DMS53 (cell line): ENCODE measurements at regions not wholly inside any gene's neighbourhood (a gene's known extent, or its start where the extent isn't known, plus 50 kb on each side); places are given as distances from the start of the nearest gene placed in this dataset.

Source experiments
- DNase-seq: peaks from one replicate; lab custom pipeline; 2025; lab: John Stamatoyannopoulos, UW

- no peak for DNase-seq
Observed at GRCh38 chr9:119020284-119020683, 349.0 kb downstream of the BRINP1 start.

- no peak for DNase-seq
Observed at GRCh38 chr9:119020730-119021333, 348.4 kb downstream of the BRINP1 start.

- no peak for DNase-seq
Observed at GRCh38 chr9:119026120-119026519, 343.1 kb downstream of the BRINP1 start.

- DNase-seq: no peak
Observed at GRCh38 chr9:119027901-119028699, 341.1 kb downstream of the BRINP1 start.

- DNase-seq: no peak
Observed at GRCh38 chr9:119029886-119030285, 339.3 kb downstream of the BRINP1 start.

- no peak for DNase-seq
Observed at GRCh38 chr9:119033596-119033995, 335.6 kb downstream of the BRINP1 start.

- no peak for DNase-seq
Observed at GRCh38 chr9:119036969-119037368, 332.3 kb downstream of the BRINP1 start.

GRCh38 chr9:119043996-119044395 is 325.2 kb downstream of the BRINP1 start:
- DNase-seq: no peak

GRCh38 chr9:119044806-119045205 is 324.4 kb downstream of the BRINP1 start:
- DNase-seq: no peak

GRCh38 chr9:119047513-119048307 is 321.5 kb downstream of the BRINP1 start:
- no peak for DNase-seq

- peak; percentile 24 for DNase-seq
Observed at GRCh38 chr9:119050281-119050680, 319.0 kb downstream of the BRINP1 start.

- DNase-seq: no peak
Observed at GRCh38 chr9:119052339-119053030, 316.8 kb downstream of the BRINP1 start.

- DNase-seq: no peak
Observed at GRCh38 chr9:119053070-119053469, 316.2 kb downstream of the BRINP1 start.

GRCh38 chr9:119060629-119061385 is 308.4 kb downstream of the BRINP1 start:
- DNase-seq: no peak

- DNase-seq: peak; percentile 47
Observed at GRCh38 chr9:119071636-119072035, 297.6 kb downstream of the BRINP1 start.

GRCh38 chr9:119074017-119074416 is 295.2 kb downstream of the BRINP1 start:
- DNase-seq: no peak

- DNase-seq: peak; percentile 77
Observed at GRCh38 chr9:119078015-119078414, 291.2 kb downstream of the BRINP1 start.

GRCh38 chr9:119083673-119084072 is 285.6 kb downstream of the BRINP1 start:
- peak; percentile 5 for DNase-seq

- no peak for DNase-seq
Observed at GRCh38 chr9:119086590-119086989, 282.6 kb downstream of the BRINP1 start.

- DNase-seq: peak; percentile 69
Observed at GRCh38 chr9:119088002-119088547, 281.2 kb downstream of the BRINP1 start.

GRCh38 chr9:119091074-119091473 is 278.2 kb downstream of the BRINP1 start:
- no peak for DNase-seq
